Neural progenitor cell (in vitro differentiated cells): ENCODE measurements at regions not wholly inside any gene's neighbourhood (a gene's known extent, or its start where the extent isn't known, plus 50 kb on each side); places are given as distances from the start of the nearest gene placed in this dataset.

Experiments
- DNase-seq: peaks from one replicate; pipeline ENCODE4 v3.0.0-alpha.2; 2016; ENCODE audit warnings: low spot score
- H2AFZ ChIP-seq: fragments of 200-600 bp; sonication (generic); replicated peaks from 2 replicates; pipeline ENCODE4 v1.6.1; 2016; ENCODE audit warnings: antibody characterized with exemption
- H3F3A ChIP-seq: fragments of 200-600 bp; sonication (generic); 2 replicates; pipeline ENCODE4 v1.6.1; 2016; ENCODE audit warnings: antibody characterized with exemption, low read depth
- H3K27ac ChIP-seq: fragments of 200-600 bp; sonication (generic); 2 replicates; pipeline ENCODE4 v1.5.1; 2016; ENCODE audit warnings: mild to moderate bottlenecking
- H3K27me3 ChIP-seq: fragments of 200-600 bp; sonication (generic); 2 replicates; pipeline ENCODE4 v1.6.1; 2016; ENCODE audit warnings: mild to moderate bottlenecking, moderate library complexity
- H3K36me3 ChIP-seq: fragments of 200-600 bp; sonication (generic); 2 replicates; pipeline ENCODE4 v1.5.1; 2016
- H3K4me1 ChIP-seq: fragments of 200-600 bp; sonication (generic); 2 replicates; pipeline ENCODE4 v1.6.1; 2016; ENCODE audit warnings: mixed run types
- H3K4me2 ChIP-seq: fragments of 200-600 bp; sonication (generic); 2 replicates; pipeline ENCODE4 v1.6.1; 2016
- H3K4me3 ChIP-seq: fragments of 200-600 bp; sonication (generic); 2 replicates; pipeline ENCODE4 v1.5.1; 2016
- H3K79me2 ChIP-seq: fragments of 200-600 bp; sonication (generic); 2 replicates; pipeline ENCODE4 v1.6.1; 2016; ENCODE audit warnings: low read depth
- H3K9ac ChIP-seq: fragments of 200-600 bp; sonication (generic); 2 replicates; pipeline ENCODE4 v1.6.1; 2016
- H3K9me3 ChIP-seq: fragments of 200-600 bp; sonication (generic); 2 replicates; pipeline ENCODE4 v1.5.1; 2016; ENCODE audit warnings: low read depth
- H4K20me1 ChIP-seq: fragments of 200-600 bp; sonication (generic); 2 replicates; pipeline ENCODE4 v1.6.1; 2016; ENCODE audit warnings: low read depth
- H3K27ac Mint-ChIP-seq: 3 replicates; pipeline ENCODE4 v1.8.0; 2021; ENCODE audit warnings: mixed read lengths
- H3K27me3 Mint-ChIP-seq: 2 replicates; pipeline ENCODE4 v1.8.0; 2022; ENCODE audit warnings: low read depth, mild to moderate bottlenecking, inconsistent platforms, moderate library complexity, mixed read lengths; ENCODE audit not compliant: insufficient read depth
- H3K36me3 Mint-ChIP-seq: 3 replicates; pipeline ENCODE4 v1.8.0; 2021; ENCODE audit warnings: mixed read lengths
- H3K4me1 Mint-ChIP-seq: 3 replicates; pipeline ENCODE4 v1.8.0; 2021; ENCODE audit warnings: mixed read lengths
- H3K4me3 Mint-ChIP-seq: 3 replicates; pipeline ENCODE4 v1.8.0; 2021; ENCODE audit warnings: mild to moderate bottlenecking, moderate library complexity, mixed read lengths
- H3K9me3 Mint-ChIP-seq: 3 replicates; pipeline ENCODE4 v1.8.0; 2020; ENCODE audit warnings: mixed read lengths
- CTCF ChIP-seq: fragments of 200-600 bp; sonication (generic); IDR thresholded peaks from 2 replicates; pipeline ENCODE4 v1.5.1; 2017; ENCODE audit warnings: antibody characterized with exemption, mild to moderate bottlenecking
- EZH2 ChIP-seq: fragments of 200-600 bp; sonication (generic); IDR thresholded peaks from 2 replicates; pipeline ENCODE4 v1.6.1; 2017; ENCODE audit warnings: antibody characterized with exemption, mild to moderate bottlenecking, moderate library complexity
- EZH2phosphoT487 ChIP-seq: fragments of 200-600 bp; sonication (generic); IDR thresholded peaks from 2 replicates; pipeline ENCODE4 v1.6.1; 2017; ENCODE audit warnings: antibody characterized with exemption

GRCh38 chr6:102387326-102388033, 994.0 kb downstream of the GRIK2 start:
- Histone ChIP-seq H3F3A (no peaks in the 10 kb centered on the region), H3K27me3 (no peaks in the 10 kb centered on the region), H3K4me3 (no peak overlapping the region), H3K9me3 (no peaks in the 10 kb centered on the region), H4K20me1 (no peaks in the 10 kb centered on the region), H3K4me1 (no peaks in the 10 kb centered on the region), H3K27ac (no peak overlapping the region), H3K4me2 (no peak overlapping the region), H3K79me2 (no peaks in the 10 kb centered on the region), H2AFZ (no peak overlapping the region), H3K9ac (no peak overlapping the region), H3K36me3 (no peaks in the 10 kb centered on the region)
- TF ChIP-seq EZH2phosphoT487: no peak
- TF ChIP-seq CTCF: no peak
- no peak for TF ChIP-seq EZH2
- no peaks in the 10 kb centered on the region for H3K27me3 Mint-ChIP-seq
- H3K9me3 Mint-ChIP-seq: no peaks in the 10 kb centered on the region
- DNase-seq: no peak
- H3K4me1 Mint-ChIP-seq: no peaks in the 10 kb centered on the region
- H3K36me3 Mint-ChIP-seq: no peaks in the 10 kb centered on the region
- H3K27ac Mint-ChIP-seq: no peak overlapping the region
- no peak overlapping the region for H3K4me3 Mint-ChIP-seq

GRCh38 chr6:102381203-102381602, 987.7 kb downstream of the GRIK2 start:
- Histone ChIP-seq H3K9me3 (no peaks in the 10 kb centered on the region), H3K4me1 (no peaks in the 10 kb centered on the region), H3K9ac (no peak overlapping the region), H3K27me3 (no peaks in the 10 kb centered on the region), H3K27ac (no peak overlapping the region), H2AFZ (no peak overlapping the region), H3K4me3 (no peak overlapping the region), H3F3A (no peaks in the 10 kb centered on the region), H4K20me1 (no peaks in the 10 kb centered on the region), H3K4me2 (no peak overlapping the region), H3K79me2 (no peaks in the 10 kb centered on the region), H3K36me3 (no peaks in the 10 kb centered on the region)
- DNase-seq: no peak
- Mint-ChIP-seq H3K9me3 (no peaks in the 10 kb centered on the region), H3K27ac (no peak overlapping the region), H3K27me3 (no peaks in the 10 kb centered on the region), H3K36me3 (no peaks in the 10 kb centered on the region), H3K4me3 (no peak overlapping the region), H3K4me1 (no peaks in the 10 kb centered on the region)
- TF ChIP-seq EZH2 (no peak), EZH2phosphoT487 (no peak), CTCF (no peak)

- H3K4me2 ChIP-seq: no peak overlapping the region
- no peaks in the 10 kb centered on the region for H3K4me1 ChIP-seq
- DNase-seq: no peak
- H3K9me3 ChIP-seq: no peaks in the 10 kb centered on the region
- Mint-ChIP-seq H3K27ac (no peak overlapping the region), H3K9me3 (no peaks in the 10 kb centered on the region), H3K36me3 (no peaks in the 10 kb centered on the region), H3K4me3 (no peak overlapping the region), H3K4me1 (no peaks in the 10 kb centered on the region), H3K27me3 (no peaks in the 10 kb centered on the region)
- no peaks in the 10 kb centered on the region for H4K20me1 ChIP-seq
- H3K36me3 ChIP-seq: no peaks in the 10 kb centered on the region
- H3K27me3 ChIP-seq: no peaks in the 10 kb centered on the region
- no peak overlapping the region for H3K4me3 ChIP-seq
- no peaks in the 10 kb centered on the region for H3F3A ChIP-seq
- H3K79me2 ChIP-seq: no peaks in the 10 kb centered on the region
- H3K27ac ChIP-seq: no peak overlapping the region
- H3K9ac ChIP-seq: no peak overlapping the region
- H2AFZ ChIP-seq: no peak overlapping the region
- TF ChIP-seq CTCF (no peak), EZH2 (no peak), EZH2phosphoT487 (no peak)
Measured at GRCh38 chr6:102356170-102356569, 962.7 kb downstream of the GRIK2 start.
